Astrocyte (in vitro differentiated cells and primary cell): ENCODE measurements at regions not wholly inside any gene's neighbourhood (a gene's known extent, or its start where the extent isn't known, plus 50 kb on each side); places are given as distances from the start of the nearest gene placed in this dataset.

ENCODE experiments used
- DNase-seq: peaks from one replicate; pipeline ENCODE4 v3.0.0-alpha.2; 2010; ENCODE audit warnings: low read depth
- FAIRE-seq: peaks from 2 replicates; lab custom pipeline; 2011; peaks lifted over from hg19 to GRCh38; lab: Jason Lieb, UNC
- H2AFZ ChIP-seq: 2 replicates; pipeline ENCODE4 v1.6.0; 2012; ENCODE audit warnings: low read depth, low read length, inconsistent platforms
- H3K27ac ChIP-seq: 2 replicates; pipeline ENCODE4 v1.5.1; 2011; ENCODE audit warnings: low read depth, low read length, inconsistent platforms
- H3K27me3 ChIP-seq: 2 replicates; pipeline ENCODE4 v1.6.0; 2011; ENCODE audit warnings: low read length, inconsistent platforms; ENCODE audit not compliant: insufficient read depth
- H3K36me3 ChIP-seq: 2 replicates; pipeline ENCODE4 v1.5.1; 2011; ENCODE audit warnings: low read length, inconsistent platforms; ENCODE audit not compliant: insufficient read depth
- H3K4me1 ChIP-seq: 2 replicates; pipeline ENCODE4 v1.5.1; 2011; ENCODE audit warnings: low read length, inconsistent platforms; ENCODE audit not compliant: insufficient read depth
- H3K4me2 ChIP-seq: 2 replicates; pipeline ENCODE4 v1.6.0; 2012; ENCODE audit warnings: low read length, inconsistent platforms
- H3K4me3 ChIP-seq: 2 replicates; pipeline ENCODE4 v1.5.1; 2011; ENCODE audit warnings: low read depth, mild to moderate bottlenecking, low read length, inconsistent platforms; ENCODE audit not compliant: insufficient read depth
- H3K79me2 ChIP-seq: 2 replicates; pipeline ENCODE4 v1.6.0; 2012; ENCODE audit warnings: mild to moderate bottlenecking, low read length, inconsistent platforms; ENCODE audit not compliant: insufficient read depth
- H3K9ac ChIP-seq: 2 replicates; pipeline ENCODE4 v1.6.0; 2012; ENCODE audit warnings: mild to moderate bottlenecking, low read length, inconsistent platforms
- H3K9me3 ChIP-seq: 2 replicates; pipeline ENCODE4 v1.5.1; 2012; ENCODE audit warnings: low read depth, mild to moderate bottlenecking, low read length, inconsistent platforms; ENCODE audit not compliant: insufficient read depth
- H4K20me1 ChIP-seq: 2 replicates; pipeline ENCODE4 v1.6.0; 2012; ENCODE audit warnings: low read length, inconsistent platforms; ENCODE audit not compliant: insufficient read depth
- H3K27ac Mint-ChIP-seq: one replicate; pipeline ENCODE4 v1.8.0; 2021; ENCODE audit warnings: mild to moderate bottlenecking, mixed read lengths; ENCODE audit not compliant: unreplicated experiment
- H3K27me3 Mint-ChIP-seq: one replicate; pipeline ENCODE4 v1.8.0; 2021; ENCODE audit warnings: low read depth, mixed read lengths; ENCODE audit not compliant: unreplicated experiment
- H3K36me3 Mint-ChIP-seq: one replicate; pipeline ENCODE4 v1.8.0; 2021; ENCODE audit warnings: low read depth, mixed read lengths; ENCODE audit not compliant: unreplicated experiment
- H3K4me1 Mint-ChIP-seq: one replicate; pipeline ENCODE4 v1.8.0; 2021; ENCODE audit warnings: low read depth, mixed read lengths; ENCODE audit not compliant: unreplicated experiment
- H3K4me3 Mint-ChIP-seq: one replicate; pipeline ENCODE4 v1.8.0; 2021; ENCODE audit warnings: mild to moderate bottlenecking, moderate library complexity, mixed read lengths; ENCODE audit not compliant: unreplicated experiment
- H3K9me3 Mint-ChIP-seq: one replicate; pipeline ENCODE4 v1.8.0; 2021; ENCODE audit warnings: mild to moderate bottlenecking, mixed read lengths; ENCODE audit not compliant: unreplicated experiment
- EZH2 ChIP-seq: IDR thresholded peaks from 2 replicates; pipeline ENCODE4 v1.6.1; 2012; ENCODE audit warnings: mild to moderate bottlenecking, low read length, inconsistent platforms; ENCODE audit not compliant: insufficient read depth
- TF ChIP-seq, protein P1 (sequence below): IDR thresholded peaks from 2 replicates; pipeline ENCODE4 v1.5.1; 2011; ENCODE audit warnings: low read depth, mild to moderate bottlenecking, inconsistent platforms, low read length, moderate library complexity; ENCODE audit not compliant: insufficient read depth

- DNase-seq (no peak), FAIRE-seq (no peak)
- H3K9me3 ChIP-seq = no peaks in the 10 kb centered on the region
- no peak overlapping the region for H3K4me2 ChIP-seq
- H3K36me3 ChIP-seq = no peaks in the 10 kb centered on the region
- H3K79me2 ChIP-seq = no peaks in the 10 kb centered on the region
- Mint-ChIP-seq H3K36me3 (peaks cover 1% of the 10 kb centered on the region), H3K27me3 (peaks cover 22% of the 10 kb centered on the region), H3K4me3 (no peak overlapping the region), H3K27ac (no peak overlapping the region), H3K9me3 (peaks cover 4% of the 10 kb centered on the region), H3K4me1 (peaks cover 26% of the 10 kb centered on the region)
- no peak for TF ChIP-seq EZH2
- TF ChIP-seq, protein P1, sequence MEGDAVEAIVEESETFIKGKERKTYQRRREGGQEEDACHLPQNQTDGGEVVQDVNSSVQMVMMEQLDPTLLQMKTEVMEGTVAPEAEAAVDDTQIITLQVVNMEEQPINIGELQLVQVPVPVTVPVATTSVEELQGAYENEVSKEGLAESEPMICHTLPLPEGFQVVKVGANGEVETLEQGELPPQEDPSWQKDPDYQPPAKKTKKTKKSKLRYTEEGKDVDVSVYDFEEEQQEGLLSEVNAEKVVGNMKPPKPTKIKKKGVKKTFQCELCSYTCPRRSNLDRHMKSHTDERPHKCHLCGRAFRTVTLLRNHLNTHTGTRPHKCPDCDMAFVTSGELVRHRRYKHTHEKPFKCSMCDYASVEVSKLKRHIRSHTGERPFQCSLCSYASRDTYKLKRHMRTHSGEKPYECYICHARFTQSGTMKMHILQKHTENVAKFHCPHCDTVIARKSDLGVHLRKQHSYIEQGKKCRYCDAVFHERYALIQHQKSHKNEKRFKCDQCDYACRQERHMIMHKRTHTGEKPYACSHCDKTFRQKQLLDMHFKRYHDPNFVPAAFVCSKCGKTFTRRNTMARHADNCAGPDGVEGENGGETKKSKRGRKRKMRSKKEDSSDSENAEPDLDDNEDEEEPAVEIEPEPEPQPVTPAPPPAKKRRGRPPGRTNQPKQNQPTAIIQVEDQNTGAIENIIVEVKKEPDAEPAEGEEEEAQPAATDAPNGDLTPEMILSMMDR = no peak
- H3K9ac ChIP-seq = no peak overlapping the region
- no peaks in the 10 kb centered on the region for H4K20me1 ChIP-seq
- H3K4me3 ChIP-seq = no peak overlapping the region
- peaks cover 6% of the 10 kb centered on the region for H3K4me1 ChIP-seq
- no peak overlapping the region for H3K27ac ChIP-seq
- H3K27me3 ChIP-seq = no peaks in the 10 kb centered on the region
- no peak overlapping the region for H2AFZ ChIP-seq
Observed at GRCh38 chr6:43907789-43908472, 137.9 kb downstream of the VEGFA start.

DNA sequence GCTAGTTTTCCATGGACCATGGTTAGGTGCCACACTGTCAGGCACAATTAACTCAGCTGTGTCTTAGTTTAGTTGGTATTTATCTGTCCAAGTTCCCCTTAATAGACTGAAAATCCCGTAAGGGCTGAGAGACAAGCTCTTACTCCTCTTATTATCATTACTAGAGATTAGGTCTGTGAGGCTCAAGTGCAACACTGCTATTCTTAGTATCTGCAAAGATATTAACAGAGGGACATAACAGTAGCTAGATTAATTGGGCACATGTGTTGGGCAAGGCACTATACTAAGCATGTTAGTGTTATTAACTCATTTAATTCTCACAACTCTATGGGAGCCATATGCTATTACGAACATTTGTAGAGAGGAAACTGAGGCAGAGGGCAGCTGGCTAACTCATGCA lies 137.3 kb downstream of the VEGFA start:
- Mint-ChIP-seq H3K4me3 (no peak overlapping the region), H3K36me3 (peaks cover 1% of the 10 kb centered on the region), H3K27me3 (peaks cover 22% of the 10 kb centered on the region), H3K27ac (no peak overlapping the region), H3K9me3 (peaks cover 4% of the 10 kb centered on the region), H3K4me1 (peaks cover 23% of the 10 kb centered on the region)
- no peaks in the 10 kb centered on the region for H4K20me1 ChIP-seq
- no peak overlapping the region for H3K27ac ChIP-seq
- no peak overlapping the region for H2AFZ ChIP-seq
- no peak overlapping the region for H3K4me2 ChIP-seq
- DNase-seq (no peak), FAIRE-seq (no peak)
- no peaks in the 10 kb centered on the region for H3K36me3 ChIP-seq
- no peaks in the 10 kb centered on the region for H3K79me2 ChIP-seq
- TF ChIP-seq EZH2 = no peak
- TF ChIP-seq, protein P1 = no peak
- no peaks in the 10 kb centered on the region for H3K9me3 ChIP-seq
- H3K27me3 ChIP-seq = no peaks in the 10 kb centered on the region
- H3K4me1 ChIP-seq = peaks cover 6% of the 10 kb centered on the region
- H3K9ac ChIP-seq = no peak overlapping the region
- no peak overlapping the region for H3K4me3 ChIP-seq

DNA sequence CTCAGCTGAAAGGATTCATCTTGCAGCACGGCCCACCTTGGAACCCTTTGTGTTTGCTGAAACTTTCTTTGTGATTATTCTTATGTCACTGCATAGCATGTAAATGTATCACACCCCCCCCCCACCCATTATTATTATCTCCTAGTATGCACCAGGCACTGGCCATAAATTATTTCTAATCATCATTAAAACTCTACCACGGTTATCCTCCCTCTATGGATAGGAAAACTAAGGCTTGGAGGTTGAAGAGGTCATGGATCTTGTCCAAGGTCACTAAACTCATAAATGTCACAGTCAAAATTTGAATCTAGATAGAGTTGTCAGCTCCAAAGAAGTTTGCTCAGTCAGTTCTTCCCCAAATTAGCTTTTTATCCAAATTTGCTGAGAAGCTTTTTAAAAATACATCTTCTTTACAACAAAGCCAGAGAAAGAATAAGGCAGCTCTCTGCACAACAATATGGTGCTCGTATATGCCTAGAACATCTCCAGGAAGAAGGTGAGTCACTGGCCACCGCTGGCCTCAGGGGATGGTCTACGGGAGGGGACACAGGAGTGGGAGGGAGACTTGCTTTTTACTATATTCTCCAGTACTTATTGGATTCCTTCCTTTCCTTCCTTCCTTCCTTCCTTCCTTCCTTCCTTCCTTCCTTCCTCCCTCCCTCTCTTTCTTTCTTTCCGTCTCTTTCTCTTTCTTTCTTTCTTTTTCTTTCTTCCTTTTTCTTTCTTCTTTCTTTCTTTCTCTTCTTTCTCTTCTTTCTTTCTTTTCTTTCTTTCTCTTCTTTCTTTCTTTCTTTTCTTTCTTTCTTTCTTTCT lies 134.5 kb downstream of the VEGFA start:
- no peaks in the 10 kb centered on the region for H3K27me3 ChIP-seq
- no peak for TF ChIP-seq EZH2
- TF ChIP-seq, protein P1 = no peak
- DNase-seq (no peak), FAIRE-seq (no peak)
- Mint-ChIP-seq H3K4me3 (no peak overlapping the region), H3K27ac (no peak overlapping the region), H3K4me1 (peaks cover 6% of the 10 kb centered on the region), H3K36me3 (no peaks in the 10 kb centered on the region), H3K9me3 (peaks cover 4% of the 10 kb centered on the region), H3K27me3 (peaks cover 42% of the 10 kb centered on the region)
- H3K9me3 ChIP-seq = no peaks in the 10 kb centered on the region
- no peaks in the 10 kb centered on the region for H3K79me2 ChIP-seq
- H3K27ac ChIP-seq = no peak overlapping the region
- no peaks in the 10 kb centered on the region for H3K4me1 ChIP-seq
- H3K4me2 ChIP-seq = no peak overlapping the region
- H3K4me3 ChIP-seq = no peak overlapping the region
- no peak overlapping the region for H3K9ac ChIP-seq
- H3K36me3 ChIP-seq = no peaks in the 10 kb centered on the region
- no peak overlapping the region for H2AFZ ChIP-seq
- no peaks in the 10 kb centered on the region for H4K20me1 ChIP-seq
